Astrocyte of the cerebellum (primary cell): ENCODE measurements at regions not wholly inside any gene's neighbourhood (a gene's known extent, or its start where the extent isn't known, plus 50 kb on each side); places are given as distances from the start of the nearest gene placed in this dataset.

Source experiments
- DNase-seq: peaks from one replicate; pipeline ENCODE4 v3.0.0-alpha.2; 2011; ENCODE audit warnings: low read depth
- H3K4me3 ChIP-seq: 2 replicates; pipeline ENCODE4 v1.5.1; 2011; ENCODE audit warnings: mild to moderate bottlenecking, low read depth, low read length, moderate library complexity
- in situ Hi-C: cut with HindIII; loops from 2 replicates; pipeline ENCODE4 v1.10.0; 2017; ENCODE audit warnings: low sequenced_read_pairs
- TF ChIP-seq, protein P1 (sequence below): IDR thresholded peaks from 2 replicates; pipeline ENCODE4 v1.5.1; 2012; ENCODE audit warnings: low read length, low read depth, moderate library complexity, mild to moderate bottlenecking; ENCODE audit errors: missing control alignments

- in situ Hi-C loops: no loop called here
- TF ChIP-seq, protein P1, sequence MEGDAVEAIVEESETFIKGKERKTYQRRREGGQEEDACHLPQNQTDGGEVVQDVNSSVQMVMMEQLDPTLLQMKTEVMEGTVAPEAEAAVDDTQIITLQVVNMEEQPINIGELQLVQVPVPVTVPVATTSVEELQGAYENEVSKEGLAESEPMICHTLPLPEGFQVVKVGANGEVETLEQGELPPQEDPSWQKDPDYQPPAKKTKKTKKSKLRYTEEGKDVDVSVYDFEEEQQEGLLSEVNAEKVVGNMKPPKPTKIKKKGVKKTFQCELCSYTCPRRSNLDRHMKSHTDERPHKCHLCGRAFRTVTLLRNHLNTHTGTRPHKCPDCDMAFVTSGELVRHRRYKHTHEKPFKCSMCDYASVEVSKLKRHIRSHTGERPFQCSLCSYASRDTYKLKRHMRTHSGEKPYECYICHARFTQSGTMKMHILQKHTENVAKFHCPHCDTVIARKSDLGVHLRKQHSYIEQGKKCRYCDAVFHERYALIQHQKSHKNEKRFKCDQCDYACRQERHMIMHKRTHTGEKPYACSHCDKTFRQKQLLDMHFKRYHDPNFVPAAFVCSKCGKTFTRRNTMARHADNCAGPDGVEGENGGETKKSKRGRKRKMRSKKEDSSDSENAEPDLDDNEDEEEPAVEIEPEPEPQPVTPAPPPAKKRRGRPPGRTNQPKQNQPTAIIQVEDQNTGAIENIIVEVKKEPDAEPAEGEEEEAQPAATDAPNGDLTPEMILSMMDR: no peak
Measured at GRCh38 chr18:39627936-39628335, 2062.3 kb upstream of the CELF4 start.

DNA sequence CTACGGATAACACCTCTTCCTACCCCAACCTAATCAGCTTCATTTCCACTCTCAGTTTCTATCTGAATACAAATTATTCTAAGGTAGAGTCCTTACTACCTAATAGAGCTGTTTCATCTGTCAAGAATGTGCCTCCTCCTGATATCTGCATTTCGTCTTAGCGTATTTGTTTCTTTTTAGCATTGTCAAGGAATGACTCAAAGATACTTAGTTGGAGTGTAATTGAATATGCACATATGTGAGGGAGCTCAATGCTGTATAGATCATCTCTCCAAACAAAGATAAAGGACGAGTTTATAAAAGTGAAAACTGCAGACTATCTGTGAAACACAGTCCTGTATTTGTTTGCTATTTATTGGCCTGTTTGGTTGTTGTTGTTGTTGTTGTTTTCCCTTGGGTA lies 2059.4 kb upstream of the CELF4 start:
- no peak for DNase-seq
- in situ Hi-C loops: no loop called here
- no peak overlapping the region for H3K4me3 ChIP-seq
- TF ChIP-seq, protein P1: no peak

More at GRCh38 chr18:39627936-39628335, 2062.3 kb upstream of the CELF4 start:
- no peak overlapping the region for H3K4me3 ChIP-seq
- no peak for DNase-seq

GRCh38 chr18:39622431-39622830 lies 2056.8 kb upstream of the CELF4 start:
- TF ChIP-seq, protein P1: no peak
- in situ Hi-C loops: no loop called here
- no peak overlapping the region for H3K4me3 ChIP-seq

GRCh38 chr18:39620551-39621168 lies 2055.1 kb upstream of the CELF4 start:
- no peak overlapping the region for H3K4me3 ChIP-seq
- no peak for DNase-seq
- in situ Hi-C loops: no loop called here
- TF ChIP-seq, protein P1: no peak

More at GRCh38 chr18:39622431-39622830, 2056.8 kb upstream of the CELF4 start:
- DNase-seq: no peak

DNA sequence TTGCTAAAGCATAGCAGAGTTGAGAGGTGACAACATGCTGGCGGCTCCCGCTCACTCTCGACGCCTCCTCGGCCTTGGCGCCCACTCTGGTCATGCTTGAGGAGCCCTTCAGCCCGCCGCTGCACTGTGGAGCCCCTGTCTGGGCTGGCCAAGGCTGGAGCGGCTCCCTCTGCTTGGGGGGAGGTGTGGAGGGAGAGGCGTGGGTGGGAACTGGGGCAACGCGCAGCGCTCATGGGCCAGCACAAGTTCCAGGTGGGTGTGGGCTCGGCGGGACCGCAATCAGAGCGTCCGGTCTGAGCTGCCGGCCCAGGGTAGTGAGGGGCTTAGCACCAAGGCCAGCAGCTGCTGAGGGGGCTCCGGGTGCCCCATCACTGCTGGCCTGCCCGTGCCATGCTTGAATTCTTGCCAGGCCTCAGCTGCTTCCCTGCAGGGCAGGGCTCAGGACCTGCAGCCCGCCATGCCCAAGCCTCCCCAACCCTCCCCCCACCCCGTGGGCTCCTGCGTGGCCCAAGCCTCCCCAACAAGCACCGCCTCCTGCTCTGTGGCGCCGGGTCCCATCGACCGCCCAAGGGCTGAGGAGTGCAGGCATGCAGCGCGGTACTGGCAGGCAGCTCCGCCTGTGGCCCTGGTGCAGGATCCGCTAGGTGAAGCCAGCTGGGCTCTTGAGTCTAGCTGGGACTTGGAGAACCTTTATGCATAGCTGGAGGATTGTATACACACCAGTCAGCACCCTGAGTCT lies 2052.8 kb upstream of the CELF4 start:
- TF ChIP-seq, protein P1: no peak
- in situ Hi-C loops: no loop called here
- no peak for DNase-seq
- H3K4me3 ChIP-seq: no peak overlapping the region

DNA sequence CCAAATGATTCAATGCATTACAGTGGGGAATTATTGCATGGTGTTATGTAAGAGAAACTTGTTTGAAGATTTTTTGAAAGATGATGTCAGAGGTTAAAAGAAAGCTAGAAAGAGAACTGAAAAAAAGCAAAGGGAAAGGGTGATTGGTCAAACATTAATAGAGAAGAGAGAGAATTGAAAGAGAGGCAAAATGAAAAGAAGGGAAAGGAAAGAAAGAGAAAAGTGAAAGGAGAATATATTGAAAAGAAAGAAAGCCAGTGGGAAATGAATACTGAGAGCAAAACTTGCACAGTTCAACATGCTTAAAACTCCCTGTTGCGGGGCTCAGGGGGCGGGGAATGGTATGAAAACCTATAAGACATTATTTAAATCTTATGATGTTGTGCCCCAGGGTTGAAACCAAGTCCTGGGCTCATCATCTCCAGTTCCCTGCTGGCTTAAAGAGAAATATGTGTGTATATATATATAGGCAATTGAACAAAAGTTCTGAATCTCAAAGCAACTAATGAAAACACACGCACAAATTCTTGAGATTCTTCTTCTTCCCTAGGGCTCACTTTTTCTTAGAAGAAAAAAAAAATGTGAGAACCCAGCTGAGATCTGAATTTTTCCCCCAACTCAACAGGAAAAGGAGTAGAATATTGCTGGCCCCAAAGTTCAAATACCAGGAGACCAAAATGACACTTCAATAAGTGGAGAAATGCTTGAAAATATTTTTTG lies 2045.9 kb upstream of the CELF4 start:
- peak; percentile 23 for DNase-seq
- in situ Hi-C loops: no loop called here
- no peak overlapping the region for H3K4me3 ChIP-seq
- TF ChIP-seq, protein P1: no peak
